Endodermal cell (in vitro differentiated cells): ENCODE measurements at regions not wholly inside any gene's neighbourhood (a gene's known extent, or its start where the extent isn't known, plus 50 kb on each side); places are given as distances from the start of the nearest gene placed in this dataset.

Source experiments
- DNase-seq: peaks from one replicate; pipeline ENCODE4 v3.0.0-alpha.2; 2017
- H3K27ac ChIP-seq: 2 replicates; pipeline ENCODE4 v1.5.1; 2013; ENCODE audit warnings: mild to moderate bottlenecking, low read depth, low read length, moderate library complexity
- H3K27me3 ChIP-seq: 2 replicates; pipeline ENCODE4 v1.6.1; 2013; ENCODE audit warnings: mild to moderate bottlenecking, low read length, moderate library complexity; ENCODE audit not compliant: insufficient read depth, control insufficient read depth, poor library complexity, severe bottlenecking
- H3K36me3 ChIP-seq: 2 replicates; pipeline ENCODE4 v1.7.0; 2013; ENCODE audit warnings: mild to moderate bottlenecking, low read length, moderate library complexity; ENCODE audit not compliant: control insufficient read depth, insufficient read depth
- H3K4me1 ChIP-seq: one replicate; pipeline ENCODE4 v1.7.0; 2013; ENCODE audit warnings: low read length; ENCODE audit not compliant: control insufficient read depth, insufficient read depth
- H3K4me3 ChIP-seq: 2 replicates; pipeline ENCODE4 v1.5.1; 2013; ENCODE audit warnings: mild to moderate bottlenecking, low read length, moderate library complexity
- H3K9ac ChIP-seq: 2 replicates; pipeline ENCODE4 v1.6.1; 2013; ENCODE audit warnings: mild to moderate bottlenecking, low read length, moderate library complexity; ENCODE audit not compliant: poor library complexity, severe bottlenecking; ENCODE audit errors: extremely low read depth
- H3K9me3 ChIP-seq: 2 replicates; pipeline ENCODE4 v1.6.1; 2013; ENCODE audit warnings: mild to moderate bottlenecking, low read length, moderate library complexity; ENCODE audit not compliant: control insufficient read depth
- H3K27ac Mint-ChIP-seq: 2 replicates; pipeline ENCODE4 v1.8.0; 2020; ENCODE audit warnings: mixed read lengths
- H3K27me3 Mint-ChIP-seq: 2 replicates; pipeline ENCODE4 v1.8.0; 2021; ENCODE audit warnings: mild to moderate bottlenecking, mixed read lengths; ENCODE audit not compliant: insufficient read depth
- H3K36me3 Mint-ChIP-seq: 2 replicates; pipeline ENCODE4 v1.8.0; 2020; ENCODE audit warnings: low read depth, mixed read lengths
- H3K4me1 Mint-ChIP-seq: 2 replicates; pipeline ENCODE4 v1.8.0; 2020; ENCODE audit warnings: mixed read lengths
- H3K4me3 Mint-ChIP-seq: 2 replicates; pipeline ENCODE4 v1.8.0; 2020; ENCODE audit warnings: mild to moderate bottlenecking, moderate library complexity, mixed read lengths
- H3K9me3 Mint-ChIP-seq: 2 replicates; pipeline ENCODE4 v1.8.0; 2020; ENCODE audit warnings: mild to moderate bottlenecking, mixed read lengths
- whole genome bisulfite sequencing, 2 experiments: methylation state at CpG; one replicate each; pipeline versions ENCODE4 v1.1.5 to v1.1.7; 2013; ENCODE audit warnings: missing lambda C conversion rate in 2 of 2, mixed read lengths in 1 of 2; ENCODE audit not compliant: insufficient coverage in 1 of 2, insufficient read length in 1 of 2; 5-methylcytosine and 5-hydroxymethylcytosine counted together
- TF ChIP-seq, protein P1 (sequence below): fragments of 200-600 bp; sonication (generic); conservative IDR thresholded peaks from 2 replicates; pipeline ENCODE4 v1.5.0; 2021; ENCODE audit warnings: antibody characterized with exemption, mild to moderate bottlenecking

DNA sequence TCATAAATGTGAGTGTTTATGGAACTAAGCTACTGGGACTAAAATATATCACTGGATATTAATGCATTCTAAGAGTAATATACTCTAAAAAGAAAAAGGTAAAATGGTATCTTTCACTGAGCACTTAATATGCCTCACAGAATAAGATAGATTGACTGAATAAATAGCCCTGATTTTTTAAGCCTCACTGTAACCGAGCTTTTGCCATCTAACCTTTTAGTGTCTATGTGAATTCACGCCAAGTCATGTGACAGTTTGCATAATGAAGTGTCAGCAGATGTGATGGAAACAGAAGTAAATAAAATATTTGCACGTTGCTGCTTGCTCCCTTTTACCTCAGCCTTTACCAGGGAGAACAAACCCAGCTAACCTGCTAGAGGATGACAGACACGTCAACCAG lies 119.7 kb upstream of the NWD2 start:
- H3K27ac Mint-ChIP-seq = no peak overlapping the region
- Histone ChIP-seq H3K9ac (no peak overlapping the region), H3K4me1 (no peaks in the 10 kb centered on the region), H3K9me3 (no peaks in the 10 kb centered on the region), H3K27ac (no peak overlapping the region), H3K4me3 (no peak overlapping the region), H3K27me3 (no peaks in the 10 kb centered on the region), H3K36me3 (no peaks in the 10 kb centered on the region)
- DNase-seq = no peak
- H3K9me3 Mint-ChIP-seq = no peaks in the 10 kb centered on the region
- WGBS, 2 experiments = 83 to 91% methylated on average over 2 to 4 of the region's 4 CpGs
- H3K4me3 Mint-ChIP-seq = no peak overlapping the region
- H3K36me3 Mint-ChIP-seq = no peaks in the 10 kb centered on the region
- no peaks in the 10 kb centered on the region for H3K27me3 Mint-ChIP-seq
- H3K4me1 Mint-ChIP-seq = no peaks in the 10 kb centered on the region
- TF ChIP-seq, protein P1, sequence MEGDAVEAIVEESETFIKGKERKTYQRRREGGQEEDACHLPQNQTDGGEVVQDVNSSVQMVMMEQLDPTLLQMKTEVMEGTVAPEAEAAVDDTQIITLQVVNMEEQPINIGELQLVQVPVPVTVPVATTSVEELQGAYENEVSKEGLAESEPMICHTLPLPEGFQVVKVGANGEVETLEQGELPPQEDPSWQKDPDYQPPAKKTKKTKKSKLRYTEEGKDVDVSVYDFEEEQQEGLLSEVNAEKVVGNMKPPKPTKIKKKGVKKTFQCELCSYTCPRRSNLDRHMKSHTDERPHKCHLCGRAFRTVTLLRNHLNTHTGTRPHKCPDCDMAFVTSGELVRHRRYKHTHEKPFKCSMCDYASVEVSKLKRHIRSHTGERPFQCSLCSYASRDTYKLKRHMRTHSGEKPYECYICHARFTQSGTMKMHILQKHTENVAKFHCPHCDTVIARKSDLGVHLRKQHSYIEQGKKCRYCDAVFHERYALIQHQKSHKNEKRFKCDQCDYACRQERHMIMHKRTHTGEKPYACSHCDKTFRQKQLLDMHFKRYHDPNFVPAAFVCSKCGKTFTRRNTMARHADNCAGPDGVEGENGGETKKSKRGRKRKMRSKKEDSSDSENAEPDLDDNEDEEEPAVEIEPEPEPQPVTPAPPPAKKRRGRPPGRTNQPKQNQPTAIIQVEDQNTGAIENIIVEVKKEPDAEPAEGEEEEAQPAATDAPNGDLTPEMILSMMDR = no peak

DNA sequence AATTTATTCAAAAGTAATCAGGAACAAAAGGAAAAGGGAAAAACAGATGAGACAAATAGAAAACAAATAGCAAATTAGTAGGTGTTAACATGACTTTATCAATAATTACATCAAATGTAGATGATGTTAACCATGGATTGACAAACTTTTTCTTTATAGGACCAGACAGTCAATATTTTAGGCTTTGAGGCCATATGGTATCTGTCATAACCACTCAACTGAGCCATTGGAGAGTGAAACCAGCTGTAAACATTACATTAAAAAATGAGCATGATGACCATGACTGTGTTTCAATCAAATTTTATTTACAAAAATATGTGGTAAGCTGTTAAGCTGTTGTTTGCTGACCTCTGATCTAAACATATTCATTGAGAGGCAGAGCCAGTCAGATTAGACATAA lies 118.5 kb upstream of the NWD2 start:
- Histone ChIP-seq H3K27ac (no peak overlapping the region), H3K4me1 (no peaks in the 10 kb centered on the region), H3K27me3 (no peaks in the 10 kb centered on the region), H3K36me3 (no peaks in the 10 kb centered on the region), H3K4me3 (no peak overlapping the region), H3K9me3 (no peaks in the 10 kb centered on the region), H3K9ac (no peak overlapping the region)
- no peak overlapping the region for H3K27ac Mint-ChIP-seq
- DNase-seq = no peak
- H3K4me1 Mint-ChIP-seq = no peaks in the 10 kb centered on the region
- H3K4me3 Mint-ChIP-seq = no peak overlapping the region
- no peaks in the 10 kb centered on the region for H3K36me3 Mint-ChIP-seq
- TF ChIP-seq, protein P1 = no peak
- no peaks in the 10 kb centered on the region for H3K9me3 Mint-ChIP-seq
- H3K27me3 Mint-ChIP-seq = no peaks in the 10 kb centered on the region

DNA sequence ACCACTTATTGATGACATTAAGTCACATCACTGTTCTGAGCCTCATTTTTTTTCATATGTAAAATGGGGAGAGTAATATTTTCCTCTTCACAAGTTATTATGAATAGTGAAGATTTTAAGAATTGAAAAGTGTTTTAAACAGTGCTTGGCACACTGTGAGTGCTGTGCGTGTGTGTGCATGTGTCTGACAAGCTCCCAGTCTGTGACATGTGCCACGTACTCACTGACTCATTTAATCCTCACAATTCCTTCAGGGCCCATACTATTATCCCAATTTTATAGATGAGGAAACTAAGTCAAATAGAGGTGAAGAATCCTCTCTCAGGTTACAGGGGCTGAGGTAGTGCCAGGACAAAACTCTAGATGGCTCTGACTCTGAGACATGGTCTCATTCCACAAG lies 114.1 kb upstream of the NWD2 start:
- DNase-seq = no peak
- no peak overlapping the region for H3K27ac Mint-ChIP-seq
- H3K27me3 Mint-ChIP-seq = no peaks in the 10 kb centered on the region
- H3K27ac ChIP-seq = no peak overlapping the region
- TF ChIP-seq, protein P1 = peak; percentile 46
- H3K36me3 ChIP-seq = no peaks in the 10 kb centered on the region
- H3K9me3 ChIP-seq = no peaks in the 10 kb centered on the region
- H3K9me3 Mint-ChIP-seq = no peaks in the 10 kb centered on the region
- H3K4me1 Mint-ChIP-seq = no peaks in the 10 kb centered on the region
- no peaks in the 10 kb centered on the region for H3K27me3 ChIP-seq
- no peaks in the 10 kb centered on the region for H3K36me3 Mint-ChIP-seq
- no peak overlapping the region for H3K4me3 Mint-ChIP-seq
- H3K4me3 ChIP-seq = no peak overlapping the region
- 94 to 100% methylated on average over 1 to 2 of the region's 2 CpGs for WGBS, 2 experiments
- H3K9ac ChIP-seq = no peak overlapping the region
- H3K4me1 ChIP-seq = no peaks in the 10 kb centered on the region
